HEK293 (cell line): ENCODE measurements at regions not wholly inside any gene's neighbourhood (a gene's known extent, or its start where the extent isn't known, plus 50 kb on each side); places are given as distances from the start of the nearest gene placed in this dataset.

Source experiments
- CTCF ChIA-PET: fragments of 350-600 bp; formaldehyde crosslinking; extraction: SDS; loops from one replicate; lab custom pipeline; 2021; ENCODE audit warnings: antibody characterized with exemption; lab: Yijun Ruan, JAX
- POLR2A ChIA-PET: fragments of 300-600 bp; formaldehyde crosslinking; extraction: SDS; loops from one replicate; lab custom pipeline; 2020; ENCODE audit warnings: antibody characterized with exemption, inconsistent platforms; lab: Yijun Ruan, JAX
- H3K27ac ChIP-seq: fragments of 200-500 bp; sonication (Bioruptor generic); 2 replicates; pipeline ENCODE4 v1.5.1; 2014; ENCODE audit warnings: low read depth, low read length, control low read depth, inconsistent platforms; ENCODE audit errors: extremely low read depth
- H3K36me3 ChIP-seq, 2 experiments: fragments of 200-500 bp in 1 of 2; sonication (Bioruptor generic) in 1 of 2; 1 replicate in 1 of 2; 2 replicates in 1 of 2; pipeline ENCODE4 v1.5.1; 2014 to 2017; ENCODE audit warnings: inconsistent platforms in 2 of 2, low read length in 2 of 2; ENCODE audit not compliant: control insufficient read depth in 2 of 2, insufficient read depth in 1 of 2
- H3K4me1 ChIP-seq: fragments of 200-500 bp; sonication (Bioruptor generic); 2 replicates; pipeline ENCODE4 v1.5.1; 2014; ENCODE audit warnings: mild to moderate bottlenecking, low read length, inconsistent platforms; ENCODE audit not compliant: control insufficient read depth, insufficient read depth
- H3K4me3 ChIP-seq: 2 replicates; pipeline ENCODE4 v1.5.1; 2011; ENCODE audit warnings: low read depth, mild to moderate bottlenecking, control low read depth, low read length, moderate library complexity
- H3K9me3 ChIP-seq: fragments of 200-500 bp; sonication (Bioruptor generic); 2 replicates; pipeline ENCODE4 v1.5.1; 2014; ENCODE audit warnings: low read depth, low read length, inconsistent platforms; ENCODE audit not compliant: control insufficient read depth, insufficient read depth
- GLI4 ChIP-seq: fragments of 450-650 bp; formaldehyde crosslinking; IDR thresholded peaks from 2 replicates; pipeline ENCODE4 v1.5.1; 2016; ENCODE audit warnings: missing biosample characterization, missing genetic modification characterization
- OVOL3 ChIP-seq: fragments of 450-650 bp; formaldehyde crosslinking; IDR thresholded peaks from 2 replicates; pipeline ENCODE4 v1.5.1; 2016; ENCODE audit warnings: missing biosample characterization, missing genetic modification characterization
- TCF7L2 ChIP-seq: IDR thresholded peaks from 2 replicates; pipeline ENCODE4 v1.6.1; 2011; ENCODE audit warnings: low read depth, mild to moderate bottlenecking, inconsistent platforms, low read length, moderate library complexity, borderline replicate concordance
- ZBTB8A ChIP-seq: fragments of 450-650 bp; formaldehyde crosslinking; IDR thresholded peaks from 2 replicates; pipeline ENCODE4 v1.5.1; 2016; ENCODE audit warnings: missing biosample characterization, missing genetic modification characterization
- ZNF10 ChIP-seq: fragments of 450-650 bp; formaldehyde crosslinking; IDR thresholded peaks from 2 replicates; pipeline ENCODE4 v1.5.1; 2017; ENCODE audit warnings: missing biosample characterization, missing genetic modification characterization
- ZNF132 ChIP-seq: fragments of 450-650 bp; formaldehyde crosslinking; IDR thresholded peaks from 2 replicates; pipeline ENCODE4 v1.5.1; 2017; ENCODE audit warnings: missing biosample characterization, missing genetic modification characterization, borderline replicate concordance
- ZNF335 ChIP-seq: fragments of 450-650 bp; formaldehyde crosslinking; conservative IDR thresholded peaks from 2 replicates; pipeline ENCODE4 v1.5.1; 2016; ENCODE audit warnings: missing biosample characterization, missing genetic modification characterization
- ZNF341 ChIP-seq: fragments of 450-650 bp; formaldehyde crosslinking; IDR thresholded peaks from 2 replicates; pipeline ENCODE4; 2016; ENCODE audit warnings: low read depth, missing biosample characterization, missing genetic modification characterization
- ZNF600 ChIP-seq: fragments of 450-650 bp; formaldehyde crosslinking; IDR thresholded peaks from 2 replicates; pipeline ENCODE4 v1.5.1; 2016; ENCODE audit warnings: missing biosample characterization, missing genetic modification characterization
- ZNF664 ChIP-seq: fragments of 450-650 bp; formaldehyde crosslinking; IDR thresholded peaks from 2 replicates; pipeline ENCODE4 v1.5.1; 2016; ENCODE audit warnings: missing biosample characterization, missing genetic modification characterization
- ZNF843 ChIP-seq: fragments of 450-650 bp; formaldehyde crosslinking; IDR thresholded peaks from 2 replicates; pipeline ENCODE4 v1.5.1; 2016; ENCODE audit warnings: missing biosample characterization, missing genetic modification characterization
- TF ChIP-seq, protein P1 (sequence below): fragments of 450-650 bp; formaldehyde crosslinking; optimal IDR thresholded peaks from 2 replicates; pipeline ENCODE3; 2016; ENCODE audit warnings: missing biosample characterization, mild to moderate bottlenecking, missing genetic modification characterization
- TF ChIP-seq, protein P2 (sequence below): fragments of 450-650 bp; formaldehyde crosslinking; conservative IDR thresholded peaks from 2 replicates; pipeline ENCODE4 v1.5.1; 2016; ENCODE audit warnings: low read depth, missing biosample characterization, missing genetic modification characterization
- TF ChIP-seq, protein P3 (sequence below): fragments of 450-650 bp; IDR thresholded peaks from 2 replicates; pipeline ENCODE4 v1.5.1; 2018; ENCODE audit warnings: missing biosample characterization, mild to moderate bottlenecking, missing genetic modification characterization
- TF ChIP-seq, protein P4 (sequence below): fragments of 450-650 bp; formaldehyde crosslinking; IDR thresholded peaks from 2 replicates; pipeline ENCODE4 v1.5.1; 2017; ENCODE audit warnings: missing biosample characterization, missing genetic modification characterization
- TF ChIP-seq, protein P5 (sequence below): fragments of 450-650 bp; formaldehyde crosslinking; IDR thresholded peaks from 2 replicates; pipeline ENCODE4 v1.5.1; 2016; ENCODE audit warnings: missing biosample characterization, missing genetic modification characterization
- TF ChIP-seq, protein P6 (sequence below): fragments of 450-650 bp; formaldehyde crosslinking; IDR thresholded peaks from 2 replicates; pipeline ENCODE4 v1.5.1; 2017; ENCODE audit warnings: missing biosample characterization, missing genetic modification characterization
- TF ChIP-seq, protein P7 (sequence below): fragments of 450-650 bp; formaldehyde crosslinking; IDR thresholded peaks from 2 replicates; pipeline ENCODE4 v1.5.1; 2016; ENCODE audit warnings: missing biosample characterization, missing genetic modification characterization

DNA sequence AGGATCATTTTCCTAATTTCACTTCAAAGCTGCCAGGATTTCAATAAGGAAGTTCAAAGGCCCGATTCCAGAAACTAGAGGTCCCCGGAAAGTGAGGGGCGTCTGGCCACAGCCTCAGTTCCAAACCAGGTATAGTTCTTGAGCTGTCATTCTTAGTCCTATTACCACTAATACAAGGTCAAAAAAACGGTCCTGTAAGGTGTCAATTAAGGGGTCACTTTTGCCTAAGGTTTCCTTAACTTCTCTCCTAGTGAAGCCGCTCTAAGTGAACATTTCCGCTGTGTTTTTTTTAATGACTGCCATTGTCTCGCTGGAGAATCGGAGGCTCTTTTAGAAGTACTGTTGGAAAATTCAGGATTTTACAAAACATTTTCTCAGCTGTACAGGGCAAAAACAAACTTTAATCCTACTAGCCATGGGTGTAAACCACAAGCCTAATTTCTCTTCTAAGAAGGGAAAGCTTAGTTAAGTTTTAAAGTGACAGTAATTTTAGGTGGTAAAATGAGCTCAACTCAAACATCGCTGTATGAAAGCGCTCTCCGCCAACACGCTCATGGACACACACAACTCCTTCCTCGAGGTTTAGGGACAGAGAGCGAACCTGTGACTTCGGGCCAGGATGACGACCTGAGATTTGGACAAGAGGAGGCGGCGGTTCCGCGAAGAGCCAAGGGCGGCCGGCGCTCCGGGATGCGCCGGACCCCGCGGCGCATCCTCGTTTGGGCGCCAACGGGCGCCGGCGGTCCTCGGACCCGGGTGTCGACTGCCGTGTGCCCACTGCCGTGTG is 76.7 kb upstream of the IFNE start (continued):
- TF ChIP-seq TCF7L2 = peak; percentile 54; the same call in 1 of the 2 replicates
- TF ChIP-seq ZNF843 (tag by site-specific recombination) = no peak
- no peak for TF ChIP-seq GLI4 (tag by site-specific recombination)
- TF ChIP-seq ZNF341 (tag by site-specific recombination) = peak; percentile 72
- no peak for TF ChIP-seq ZNF664 (tag by site-specific recombination)

DNA sequence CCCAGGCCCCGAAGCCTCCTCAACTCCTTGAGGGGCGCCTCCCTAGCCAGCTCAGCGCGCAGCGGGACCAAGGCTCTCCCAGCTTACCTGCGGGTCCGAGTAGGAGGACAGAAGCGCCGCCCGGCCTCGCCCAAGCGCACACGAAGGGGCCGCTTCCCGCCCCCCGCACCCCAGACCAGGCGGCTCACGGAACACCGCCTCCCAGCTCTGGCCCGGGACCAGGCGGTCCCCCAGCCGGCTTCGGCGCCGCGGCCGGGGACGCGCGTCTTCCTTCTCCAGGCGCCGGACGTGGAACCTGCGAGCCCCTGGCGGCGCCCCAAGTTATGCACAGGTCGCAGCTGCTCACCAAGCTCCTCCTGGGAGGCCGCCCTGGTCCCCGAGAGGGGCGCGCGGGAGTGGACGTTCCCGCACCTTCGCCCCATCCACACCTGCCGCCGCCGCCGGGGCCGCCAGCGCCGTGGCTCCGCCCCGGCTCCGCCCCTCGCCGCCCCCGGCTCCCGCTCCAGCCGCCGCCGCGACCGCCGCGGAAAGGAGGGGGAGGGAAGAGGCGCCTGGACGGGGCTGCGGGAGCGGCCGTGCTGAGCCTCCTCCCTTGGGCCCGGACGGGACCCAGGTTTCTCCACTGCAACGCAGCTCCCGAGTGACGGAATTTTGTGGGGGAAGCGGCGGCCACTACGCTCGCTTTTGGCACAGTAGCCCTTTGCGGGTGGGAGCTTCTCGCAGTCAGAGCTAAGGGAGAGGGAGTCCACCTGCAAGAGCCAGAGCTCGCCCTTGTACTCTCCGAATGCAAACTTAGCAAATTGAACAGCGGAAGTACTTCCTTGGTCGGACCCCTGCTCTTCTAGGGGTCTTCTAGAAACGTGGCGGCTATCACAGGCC is 77.5 kb upstream of the IFNE start:
- H3K9me3 ChIP-seq = no peaks in the 10 kb centered on the region
- POLR2A ChIA-PET = interaction anchor here (0.8 to 2.4 kb wide), 10 partner anchors 8 to 449 kb away, joined by 3 to 14 read pairs (median 8); partner anchors contain the start of genes CDKN2A, CDKN2B, CDKN2B-AS1 and MTAP
- H3K4me1 ChIP-seq = peaks cover 12% of the 10 kb centered on the region; the same call in 1 of the 2 replicates
- peak overlapping the region; percentile 98 for H3K4me3 ChIP-seq
- H3K27ac ChIP-seq = peak overlapping the region; percentile 91
- H3K36me3 ChIP-seq = no peaks in the 10 kb centered on the region
- CTCF ChIA-PET = interaction anchor here (0.6 to 1.6 kb wide), 9 partner anchors 10 to 228 kb away, joined by 3 to 6 read pairs (median 4); no protein-coding TSS in a partner anchor
- TF ChIP-seq ZNF10 (tag by site-specific recombination) = no peak
- peak; percentile 81 for TF ChIP-seq ZBTB8A (tag by site-specific recombination)
- TF ChIP-seq, protein P1, sequence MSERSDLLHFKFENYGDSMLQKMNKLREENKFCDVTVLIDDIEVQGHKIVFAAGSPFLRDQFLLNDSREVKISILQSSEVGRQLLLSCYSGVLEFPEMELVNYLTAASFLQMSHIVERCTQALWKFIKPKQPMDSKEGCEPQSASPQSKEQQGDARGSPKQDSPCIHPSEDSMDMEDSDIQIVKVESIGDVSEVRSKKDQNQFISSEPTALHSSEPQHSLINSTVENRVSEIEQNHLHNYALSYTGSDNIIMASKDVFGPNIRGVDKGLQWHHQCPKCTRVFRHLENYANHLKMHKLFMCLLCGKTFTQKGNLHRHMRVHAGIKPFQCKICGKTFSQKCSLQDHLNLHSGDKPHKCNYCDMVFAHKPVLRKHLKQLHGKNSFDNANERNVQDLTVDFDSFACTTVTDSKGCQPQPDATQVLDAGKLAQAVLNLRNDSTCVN = peak; percentile 89
- TF ChIP-seq, protein P2, sequence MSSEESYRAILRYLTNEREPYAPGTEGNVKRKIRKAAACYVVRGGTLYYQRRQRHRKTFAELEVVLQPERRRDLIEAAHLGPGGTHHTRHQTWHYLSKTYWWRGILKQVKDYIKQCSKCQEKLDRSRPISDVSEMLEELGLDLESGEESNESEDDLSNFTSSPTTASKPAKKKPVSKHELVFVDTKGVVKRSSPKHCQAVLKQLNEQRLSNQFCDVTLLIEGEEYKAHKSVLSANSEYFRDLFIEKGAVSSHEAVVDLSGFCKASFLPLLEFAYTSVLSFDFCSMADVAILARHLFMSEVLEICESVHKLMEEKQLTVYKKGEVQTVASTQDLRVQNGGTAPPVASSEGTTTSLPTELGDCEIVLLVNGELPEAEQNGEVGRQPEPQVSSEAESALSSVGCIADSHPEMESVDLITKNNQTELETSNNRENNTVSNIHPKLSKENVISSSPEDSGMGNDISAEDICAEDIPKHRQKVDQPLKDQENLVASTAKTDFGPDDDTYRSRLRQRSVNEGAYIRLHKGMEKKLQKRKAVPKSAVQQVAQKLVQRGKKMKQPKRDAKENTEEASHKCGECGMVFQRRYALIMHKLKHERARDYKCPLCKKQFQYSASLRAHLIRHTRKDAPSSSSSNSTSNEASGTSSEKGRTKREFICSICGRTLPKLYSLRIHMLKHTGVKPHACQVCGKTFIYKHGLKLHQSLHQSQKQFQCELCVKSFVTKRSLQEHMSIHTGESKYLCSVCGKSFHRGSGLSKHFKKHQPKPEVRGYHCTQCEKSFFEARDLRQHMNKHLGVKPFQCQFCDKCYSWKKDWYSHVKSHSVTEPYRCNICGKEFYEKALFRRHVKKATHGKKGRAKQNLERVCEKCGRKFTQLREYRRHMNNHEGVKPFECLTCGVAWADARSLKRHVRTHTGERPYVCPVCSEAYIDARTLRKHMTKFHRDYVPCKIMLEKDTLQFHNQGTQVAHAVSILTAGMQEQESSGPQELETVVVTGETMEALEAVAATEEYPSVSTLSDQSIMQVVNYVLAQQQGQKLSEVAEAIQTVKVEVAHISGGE = peak; percentile 21; the same call in 1 of the 2 replicates
- TF ChIP-seq, protein P3, sequence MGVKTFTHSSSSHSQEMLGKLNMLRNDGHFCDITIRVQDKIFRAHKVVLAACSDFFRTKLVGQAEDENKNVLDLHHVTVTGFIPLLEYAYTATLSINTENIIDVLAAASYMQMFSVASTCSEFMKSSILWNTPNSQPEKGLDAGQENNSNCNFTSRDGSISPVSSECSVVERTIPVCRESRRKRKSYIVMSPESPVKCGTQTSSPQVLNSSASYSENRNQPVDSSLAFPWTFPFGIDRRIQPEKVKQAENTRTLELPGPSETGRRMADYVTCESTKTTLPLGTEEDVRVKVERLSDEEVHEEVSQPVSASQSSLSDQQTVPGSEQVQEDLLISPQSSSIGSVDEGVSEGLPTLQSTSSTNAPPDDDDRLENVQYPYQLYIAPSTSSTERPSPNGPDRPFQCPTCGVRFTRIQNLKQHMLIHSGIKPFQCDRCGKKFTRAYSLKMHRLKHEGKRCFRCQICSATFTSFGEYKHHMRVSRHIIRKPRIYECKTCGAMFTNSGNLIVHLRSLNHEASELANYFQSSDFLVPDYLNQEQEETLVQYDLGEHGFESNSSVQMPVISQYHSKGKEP = no peak
- TF ChIP-seq, protein P4, sequence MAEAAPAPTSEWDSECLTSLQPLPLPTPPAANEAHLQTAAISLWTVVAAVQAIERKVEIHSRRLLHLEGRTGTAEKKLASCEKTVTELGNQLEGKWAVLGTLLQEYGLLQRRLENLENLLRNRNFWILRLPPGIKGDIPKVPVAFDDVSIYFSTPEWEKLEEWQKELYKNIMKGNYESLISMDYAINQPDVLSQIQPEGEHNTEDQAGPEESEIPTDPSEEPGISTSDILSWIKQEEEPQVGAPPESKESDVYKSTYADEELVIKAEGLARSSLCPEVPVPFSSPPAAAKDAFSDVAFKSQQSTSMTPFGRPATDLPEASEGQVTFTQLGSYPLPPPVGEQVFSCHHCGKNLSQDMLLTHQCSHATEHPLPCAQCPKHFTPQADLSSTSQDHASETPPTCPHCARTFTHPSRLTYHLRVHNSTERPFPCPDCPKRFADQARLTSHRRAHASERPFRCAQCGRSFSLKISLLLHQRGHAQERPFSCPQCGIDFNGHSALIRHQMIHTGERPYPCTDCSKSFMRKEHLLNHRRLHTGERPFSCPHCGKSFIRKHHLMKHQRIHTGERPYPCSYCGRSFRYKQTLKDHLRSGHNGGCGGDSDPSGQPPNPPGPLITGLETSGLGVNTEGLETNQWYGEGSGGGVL (tag by site-specific recombination) = peak; percentile 64
- no peak for TF ChIP-seq ZNF132 (tag by site-specific recombination)
- TF ChIP-seq OVOL3 (tag by site-specific recombination) = no peak
- TF ChIP-seq, protein P5, sequence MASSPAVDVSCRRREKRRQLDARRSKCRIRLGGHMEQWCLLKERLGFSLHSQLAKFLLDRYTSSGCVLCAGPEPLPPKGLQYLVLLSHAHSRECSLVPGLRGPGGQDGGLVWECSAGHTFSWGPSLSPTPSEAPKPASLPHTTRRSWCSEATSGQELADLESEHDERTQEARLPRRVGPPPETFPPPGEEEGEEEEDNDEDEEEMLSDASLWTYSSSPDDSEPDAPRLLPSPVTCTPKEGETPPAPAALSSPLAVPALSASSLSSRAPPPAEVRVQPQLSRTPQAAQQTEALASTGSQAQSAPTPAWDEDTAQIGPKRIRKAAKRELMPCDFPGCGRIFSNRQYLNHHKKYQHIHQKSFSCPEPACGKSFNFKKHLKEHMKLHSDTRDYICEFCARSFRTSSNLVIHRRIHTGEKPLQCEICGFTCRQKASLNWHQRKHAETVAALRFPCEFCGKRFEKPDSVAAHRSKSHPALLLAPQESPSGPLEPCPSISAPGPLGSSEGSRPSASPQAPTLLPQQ (tag by site-specific recombination) = no peak
- TF ChIP-seq ZNF335 (tag by site-specific recombination) = peak; percentile 80
- TF ChIP-seq, protein P6, sequence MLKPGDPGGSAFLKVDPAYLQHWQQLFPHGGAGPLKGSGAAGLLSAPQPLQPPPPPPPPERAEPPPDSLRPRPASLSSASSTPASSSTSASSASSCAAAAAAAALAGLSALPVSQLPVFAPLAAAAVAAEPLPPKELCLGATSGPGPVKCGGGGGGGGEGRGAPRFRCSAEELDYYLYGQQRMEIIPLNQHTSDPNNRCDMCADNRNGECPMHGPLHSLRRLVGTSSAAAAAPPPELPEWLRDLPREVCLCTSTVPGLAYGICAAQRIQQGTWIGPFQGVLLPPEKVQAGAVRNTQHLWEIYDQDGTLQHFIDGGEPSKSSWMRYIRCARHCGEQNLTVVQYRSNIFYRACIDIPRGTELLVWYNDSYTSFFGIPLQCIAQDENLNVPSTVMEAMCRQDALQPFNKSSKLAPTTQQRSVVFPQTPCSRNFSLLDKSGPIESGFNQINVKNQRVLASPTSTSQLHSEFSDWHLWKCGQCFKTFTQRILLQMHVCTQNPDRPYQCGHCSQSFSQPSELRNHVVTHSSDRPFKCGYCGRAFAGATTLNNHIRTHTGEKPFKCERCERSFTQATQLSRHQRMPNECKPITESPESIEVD = no peak
- TF ChIP-seq ZNF600 = 0 out of 2 replicates have a peak, but pooled peaks have one; percentile 2
- TF ChIP-seq, protein P7, sequence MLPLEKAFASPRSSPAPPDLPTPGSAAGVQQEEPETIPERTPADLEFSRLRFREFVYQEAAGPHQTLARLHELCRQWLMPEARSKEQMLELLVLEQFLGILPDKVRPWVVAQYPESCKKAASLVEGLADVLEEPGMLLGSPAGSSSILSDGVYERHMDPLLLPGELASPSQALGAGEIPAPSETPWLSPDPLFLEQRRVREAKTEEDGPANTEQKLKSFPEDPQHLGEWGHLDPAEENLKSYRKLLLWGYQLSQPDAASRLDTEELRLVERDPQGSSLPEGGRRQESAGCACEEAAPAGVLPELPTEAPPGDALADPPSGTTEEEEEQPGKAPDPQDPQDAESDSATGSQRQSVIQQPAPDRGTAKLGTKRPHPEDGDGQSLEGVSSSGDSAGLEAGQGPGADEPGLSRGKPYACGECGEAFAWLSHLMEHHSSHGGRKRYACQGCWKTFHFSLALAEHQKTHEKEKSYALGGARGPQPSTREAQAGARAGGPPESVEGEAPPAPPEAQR = no peak
